GM12873 (cell line): ENCODE measurements at regions not wholly inside any gene's neighbourhood (a gene's known extent, or its start where the extent isn't known, plus 50 kb on each side); places are given as distances from the start of the nearest gene placed in this dataset.

Experiments used
- CTCF ChIP-seq: IDR thresholded peaks from 2 replicates; pipeline ENCODE4 v1.5.1; 2012; ENCODE audit warnings: low read depth, mild to moderate bottlenecking, moderate library complexity, low read length, control low read depth; ENCODE audit not compliant: insufficient read depth; ENCODE audit errors: missing control alignments

- TF ChIP-seq CTCF: peak; percentile 6
Measured at GRCh38 chr11:67859513-67860161, 144.3 kb downstream of the UNC93B1 start.

- peak; percentile 46 for TF ChIP-seq CTCF
Measured at GRCh38 chr11:67847896-67848875, 155.7 kb downstream of the UNC93B1 start.

- peak; percentile 6 for TF ChIP-seq CTCF
Measured at GRCh38 chr11:67845296-67845695, 158.6 kb downstream of the UNC93B1 start.

- no peak for TF ChIP-seq CTCF
Measured at GRCh38 chr11:67820081-67820480, 145.7 kb upstream of the ALDH3B2 start.

GRCh38 chr11:67799808-67800207 lies 125.4 kb upstream of the ALDH3B2 start:
- peak; percentile 52 for TF ChIP-seq CTCF

GRCh38 chr11:67795746-67796145 lies 121.3 kb upstream of the ALDH3B2 start:
- no peak for TF ChIP-seq CTCF

GRCh38 chr11:67792273-67792990 lies 118.0 kb upstream of the ALDH3B2 start:
- peak; percentile 63 for TF ChIP-seq CTCF
